ENCODE measurements at regions not wholly inside any gene's neighbourhood (a gene's known extent, or its start where the extent isn't known, plus 50 kb on each side); places are given as distances from the start of the nearest gene placed in this dataset.

- TF ChIP-seq CTCF (IDR thresholded peaks at IDR 0.05; ENCODE audit: low read length, missing control alignments): no peak
- DNase-seq (ENCODE audit: low read depth): no peak
- H3K4me3 ChIP-seq (replicated peaks; ENCODE audit: low read depth, low read length): no peak overlapping the region
Observed at GRCh38 chr6:12508553-12508952, 208.0 kb upstream of the PHACTR1 start.

GRCh38 chr6:12509060-12509459 lies 207.5 kb upstream of the PHACTR1 start:
- TF ChIP-seq CTCF (IDR thresholded peaks at IDR 0.05; ENCODE audit: low read length, missing control alignments): no peak
- no peak for DNase-seq (ENCODE audit: low read depth)

GRCh38 chr6:12516070-12516469 lies 200.5 kb upstream of the PHACTR1 start:
- TF ChIP-seq CTCF (IDR thresholded peaks at IDR 0.05; ENCODE audit: low read length, missing control alignments): no peak
- no peak overlapping the region for H3K4me3 ChIP-seq (replicated peaks; ENCODE audit: low read depth, low read length)
- DNase-seq (ENCODE audit: low read depth): peak; percentile 39

More at GRCh38 chr6:12509060-12509459, 207.5 kb upstream of the PHACTR1 start:
- no peak overlapping the region for H3K4me3 ChIP-seq (replicated peaks; ENCODE audit: low read depth, low read length)

- DNase-seq (ENCODE audit: low read depth): peak; percentile 33
- H3K4me3 ChIP-seq (replicated peaks; ENCODE audit: low read depth, low read length): no peak overlapping the region
- TF ChIP-seq CTCF (IDR thresholded peaks at IDR 0.05; ENCODE audit: low read length, missing control alignments): no peak
Observed at GRCh38 chr6:12522347-12522746, 194.2 kb upstream of the PHACTR1 start.

- no peak overlapping the region for H3K4me3 ChIP-seq (replicated peaks; ENCODE audit: low read depth, low read length)
- TF ChIP-seq CTCF (IDR thresholded peaks at IDR 0.05; ENCODE audit: low read length, missing control alignments): no peak
- DNase-seq (ENCODE audit: low read depth): peak; percentile 43
Observed at GRCh38 chr6:12523726-12524125, 192.8 kb upstream of the PHACTR1 start.

- TF ChIP-seq CTCF (IDR thresholded peaks at IDR 0.05; ENCODE audit: low read length, missing control alignments): no peak
- no peak for DNase-seq (ENCODE audit: low read depth)
- H3K4me3 ChIP-seq (replicated peaks; ENCODE audit: low read depth, low read length): no peak overlapping the region
Observed at GRCh38 chr6:12525276-12525675, 191.3 kb upstream of the PHACTR1 start.

GRCh38 chr6:12527339-12527738 lies 189.2 kb upstream of the PHACTR1 start:
- DNase-seq (ENCODE audit: low read depth): no peak
- no peak for TF ChIP-seq CTCF (IDR thresholded peaks at IDR 0.05; ENCODE audit: low read length, missing control alignments)
- H3K4me3 ChIP-seq (replicated peaks; ENCODE audit: low read depth, low read length): no peak overlapping the region

Data from fibroblast of pulmonary artery (primary cell).